GM11168 (cell line): ENCODE measurements at regions not wholly inside any gene's neighbourhood (a gene's known extent, or its start where the extent isn't known, plus 50 kb on each side); places are given as distances from the start of the nearest gene placed in this dataset.

Source experiments
- in situ Hi-C: fragments of 300-500 bp; cut with MboI; formaldehyde crosslinking; loops from one replicate; pipeline ENCODE4 v1.12.0; 2022; ENCODE audit warnings: low sequenced_read_pairs; ENCODE audit not compliant: unreplicated experiment

GRCh38 chr18:29982218-29982617, 1060.3 kb downstream of the DSC3 start:
- in situ Hi-C loops, result no loop called here

DNA sequence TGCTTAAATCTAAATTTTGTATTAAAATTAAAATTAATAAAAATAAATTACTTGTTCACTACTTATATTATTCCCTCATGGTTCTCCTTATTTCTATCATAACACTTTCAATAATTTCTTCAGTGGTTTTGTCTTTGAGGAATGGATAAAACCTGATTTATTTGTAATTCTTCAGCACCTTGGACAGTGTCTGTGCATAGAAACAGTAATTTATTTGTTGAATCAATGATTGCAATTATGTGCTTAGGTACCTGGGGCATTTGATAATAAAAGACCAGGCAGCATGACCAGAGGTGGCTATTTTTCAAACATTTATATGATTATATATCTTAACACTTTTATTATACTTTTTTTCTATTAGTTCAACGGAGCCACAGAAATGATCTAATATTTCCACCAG, 1062.7 kb downstream of the DSC3 start:
- in situ Hi-C loops, result no loop called here

GRCh38 chr18:29969876-29970275, 1072.7 kb downstream of the DSC3 start:
- in situ Hi-C loops, result no loop called here

DNA sequence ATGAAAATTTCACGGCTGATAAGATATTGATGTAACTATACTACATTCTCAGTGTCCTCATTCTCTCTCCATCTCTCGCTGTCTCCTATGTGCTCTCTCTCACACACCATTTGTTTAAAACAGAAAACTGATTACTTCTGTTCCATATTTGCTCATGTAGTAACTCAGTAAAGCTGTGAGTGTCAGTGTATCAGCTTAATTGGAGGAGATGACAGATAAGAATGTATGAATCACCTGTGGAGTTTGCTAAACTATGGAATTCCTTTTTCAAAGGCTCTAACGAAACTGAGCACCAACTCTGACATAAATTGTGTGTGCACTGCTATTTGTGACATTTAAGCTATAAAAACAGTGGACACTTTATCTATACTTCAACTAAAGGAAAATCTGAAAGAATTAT, 1080.0 kb downstream of the DSC3 start:
- in situ Hi-C loops, result no loop called here

GRCh38 chr18:29960539-29960938, 1082.0 kb downstream of the DSC3 start:
- in situ Hi-C loops, result no loop called here

GRCh38 chr18:29930231-29930630, 1112.3 kb downstream of the DSC3 start:
- in situ Hi-C loops, result no loop called here

- in situ Hi-C loops, result no loop called here
Observed at GRCh38 chr18:29928081-29928480, 1114.5 kb downstream of the DSC3 start.

GRCh38 chr18:29925566-29925965, 1117.0 kb downstream of the DSC3 start:
- in situ Hi-C loops, result no loop called here

DNA sequence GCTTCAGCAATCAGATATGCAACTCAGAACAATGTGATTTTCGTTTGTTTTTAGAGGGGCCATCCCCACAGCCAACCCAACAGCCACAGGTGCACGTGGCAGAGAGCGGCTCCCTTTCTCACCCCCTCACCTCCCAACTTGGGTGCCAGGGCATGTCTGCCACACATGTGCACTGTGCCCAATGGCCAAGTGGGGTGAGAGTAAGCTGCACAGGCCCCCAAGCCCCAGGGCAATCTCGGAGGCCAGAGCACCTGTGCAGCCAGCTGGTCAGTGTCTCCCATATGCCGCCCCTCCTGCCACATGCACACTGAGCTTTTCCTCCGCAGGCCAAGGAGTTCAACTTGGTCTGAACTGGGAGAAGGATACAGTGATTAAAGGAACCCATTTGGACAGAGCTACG, 1130.2 kb downstream of the DSC3 start:
- in situ Hi-C loops, result no loop called here

GRCh38 chr18:29892960-29893558, 1149.5 kb downstream of the DSC3 start:
- in situ Hi-C loops, result no loop called here

GRCh38 chr18:29883114-29883513, 1159.4 kb downstream of the DSC3 start:
- in situ Hi-C loops, result no loop called here

DNA sequence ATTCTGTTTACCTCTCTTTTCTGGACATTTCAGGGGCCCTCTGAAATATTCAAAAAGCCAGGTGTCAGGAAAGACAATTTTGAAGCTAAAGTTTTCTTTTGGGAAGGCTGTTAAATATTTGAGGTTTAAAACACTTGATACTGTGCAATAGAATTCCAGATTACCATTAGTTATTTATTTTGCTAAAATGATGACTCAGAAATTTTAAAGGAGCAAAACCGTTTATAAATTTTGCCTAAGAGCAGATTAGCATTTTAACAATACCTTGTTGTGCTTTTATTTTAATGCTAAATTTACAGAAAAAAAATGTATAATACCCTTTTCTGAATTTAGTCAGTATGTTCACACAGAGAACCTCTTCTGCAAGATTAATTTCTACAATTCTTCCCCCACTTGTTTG, 1159.9 kb downstream of the DSC3 start:
- in situ Hi-C loops, result no loop called here

DNA sequence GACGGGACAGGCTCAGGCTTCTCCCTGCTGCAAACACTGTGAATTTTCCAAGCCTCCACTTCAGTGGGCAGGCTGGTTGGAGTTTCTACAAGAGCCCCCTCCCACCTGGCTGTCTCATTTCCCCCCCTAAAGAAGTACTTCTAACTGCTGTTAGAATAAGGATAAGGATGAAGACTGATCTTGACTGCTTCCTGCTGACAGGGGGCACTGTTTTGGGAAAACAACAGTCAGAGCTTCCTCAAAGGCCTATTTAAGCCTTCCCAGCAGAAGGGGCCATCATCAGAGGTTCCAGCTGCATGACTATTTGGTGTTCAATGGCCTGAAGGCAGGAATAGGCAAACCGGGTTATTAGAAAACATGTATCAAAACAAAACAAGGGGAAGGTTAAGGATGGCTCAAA, 1162.8 kb downstream of the DSC3 start:
- in situ Hi-C loops, result no loop called here

- in situ Hi-C loops, result loop anchor here (25.0 kb wide), 1 partner anchor 413 kb away; no protein-coding TSS in a partner anchor
Observed at GRCh38 chr18:29874519-29875098, 1167.9 kb downstream of the DSC3 start.

DNA sequence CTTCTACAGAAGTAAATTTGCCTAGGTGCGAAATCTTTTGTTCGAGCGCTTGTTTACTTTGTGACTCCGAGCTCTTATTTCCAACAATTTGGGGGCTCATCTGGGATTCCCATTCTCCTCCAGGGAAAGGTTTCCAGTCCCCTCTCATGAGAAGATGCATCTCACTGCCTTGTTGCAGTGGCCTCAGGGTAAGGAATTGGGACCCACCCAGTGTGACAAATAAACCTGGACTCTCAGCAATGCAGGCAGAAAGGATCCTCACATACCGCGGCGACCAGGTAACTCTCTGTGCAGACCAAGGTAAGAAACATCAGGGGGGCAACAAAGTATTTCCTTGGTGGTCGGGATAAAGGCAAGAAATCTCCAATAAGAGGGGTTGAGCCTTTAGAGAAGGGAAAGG, 1169.3 kb downstream of the DSC3 start:
- in situ Hi-C loops, result loop anchor here (25.0 kb wide), 1 partner anchor 414 kb away; no protein-coding TSS in a partner anchor

GRCh38 chr18:29871246-29871645, 1171.3 kb downstream of the DSC3 start:
- in situ Hi-C loops, result loop anchor here (25.0 kb wide), 1 partner anchor 416 kb away; no protein-coding TSS in a partner anchor

DNA sequence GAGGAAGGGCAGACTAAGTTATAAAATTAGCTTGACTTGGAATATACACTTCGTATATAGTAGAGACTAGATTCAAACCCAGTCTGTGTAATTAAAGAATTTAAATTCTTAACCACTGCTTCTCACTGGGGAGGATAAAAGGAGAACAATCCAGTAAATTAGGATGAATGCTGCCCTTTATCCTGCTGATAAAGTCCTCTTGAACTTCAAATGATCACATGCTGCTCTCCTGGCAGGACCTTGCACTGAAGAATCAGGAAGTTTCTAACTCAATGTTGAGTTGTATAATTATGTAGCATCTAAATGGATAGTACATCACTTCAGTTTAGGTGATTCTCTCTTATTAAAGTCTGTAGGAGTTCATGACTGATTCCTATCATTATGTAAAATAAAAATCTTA, 1179.7 kb downstream of the DSC3 start:
- in situ Hi-C loops, result loop anchor here (25.0 kb wide), 1 partner anchor 424 kb away; no protein-coding TSS in a partner anchor

DNA sequence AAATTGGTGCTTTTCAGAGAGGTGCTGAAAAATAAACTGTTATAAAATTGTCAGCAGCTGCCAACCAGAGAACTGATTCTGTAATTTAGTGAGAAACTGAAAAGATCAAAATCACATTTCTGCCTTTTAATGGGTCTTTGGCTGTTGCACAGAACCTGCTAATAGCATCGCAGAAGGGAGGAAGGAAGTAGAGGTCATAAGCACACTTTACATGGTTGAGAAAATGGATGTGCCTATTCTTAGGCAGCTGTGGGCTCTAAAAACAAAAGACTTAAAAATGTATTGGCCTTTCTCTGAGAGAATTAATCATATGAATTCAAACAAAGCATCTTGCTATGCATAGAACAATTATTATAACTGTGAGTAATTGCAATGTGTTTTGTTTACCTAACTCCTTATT, 1186.9 kb downstream of the DSC3 start:
- in situ Hi-C loops, result loop anchor here (25.0 kb wide), 1 partner anchor 432 kb away; no protein-coding TSS in a partner anchor

GRCh38 chr18:29853126-29853525, 1189.4 kb downstream of the DSC3 start:
- in situ Hi-C loops, result loop anchor here (25.0 kb wide), 1 partner anchor 434 kb away; no protein-coding TSS in a partner anchor

- in situ Hi-C loops, result no loop called here
Observed at GRCh38 chr18:29849144-29849543, 1193.4 kb downstream of the DSC3 start.

DNA sequence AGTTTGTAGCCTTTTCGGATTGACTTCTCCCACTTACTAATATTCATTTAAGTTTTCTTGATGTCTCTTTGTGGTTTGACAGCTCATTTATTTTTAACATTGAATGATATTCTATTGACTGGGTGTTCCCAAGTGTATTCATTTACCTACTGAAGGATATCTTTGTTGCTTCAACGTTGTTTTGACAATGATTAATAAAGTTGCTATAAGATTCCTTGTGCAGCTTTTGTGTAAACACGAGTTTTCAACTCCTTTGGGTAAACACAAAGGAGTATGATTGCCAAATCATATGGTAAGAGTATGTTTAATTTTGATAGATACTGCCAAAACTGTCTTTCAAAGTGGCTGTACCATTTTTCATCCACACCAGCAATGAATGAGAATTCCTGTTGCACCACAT, 1200.9 kb downstream of the DSC3 start:
- in situ Hi-C loops, result no loop called here

GRCh38 chr18:29840089-29840488, 1202.5 kb downstream of the DSC3 start:
- in situ Hi-C loops, result no loop called here
